Transverse colon (tissue), 4 donors: ENCODE measurements at regions not wholly inside any gene's neighbourhood (a gene's known extent, or its start where the extent isn't known, plus 50 kb on each side); places are given as distances from the start of the nearest gene placed in this dataset.

Experiments used
- DNase-seq: peaks from one replicate; pipeline ENCODE4 v3.0.0-alpha.2; 2019
- H3K27ac ChIP-seq, 4 donors: fragments of 200-600 bp; sonication (generic); 2 replicates each; pipeline ENCODE4 v1.5.1; 2016 to 2018; ENCODE audit warnings: inconsistent platforms in 4 of 4
- H3K27me3 ChIP-seq: fragments of 200-600 bp; sonication (generic); 2 replicates; pipeline ENCODE4 v1.5.1; 2017; ENCODE audit warnings: inconsistent platforms
- H3K36me3 ChIP-seq, 4 donors: fragments of 200-600 bp; sonication (generic); 2 replicates each; pipeline ENCODE4 v1.5.1; 2017 to 2019; ENCODE audit warnings: inconsistent platforms in 4 of 4
- H3K4me1 ChIP-seq, 4 donors: fragments of 200-600 bp; sonication (generic); 2 replicates each; pipeline ENCODE4 v1.5.1; 2017 to 2020; ENCODE audit warnings: inconsistent platforms in 4 of 4
- H3K4me3 ChIP-seq, 4 donors: fragments of 200-600 bp; sonication (generic); 1 replicate in 1 of 4; 2 replicates in 3 of 4; pipeline versions ENCODE4 v1.5.1 to v1.6.1; 2017 to 2019; ENCODE audit warnings: inconsistent platforms in 4 of 4
- H3K9me3 ChIP-seq, 2 donors: fragments of 200-600 bp; sonication (generic); 2 replicates each; pipeline ENCODE4 v1.5.1; 2017 to 2019; ENCODE audit warnings: inconsistent platforms in 2 of 2
- CTCF ChIP-seq, 5 experiments: fragments of 200-600 bp in 3 of 5; fragments of 450-650 bp in 2 of 5; sonication (generic) in 3 of 5; IDR thresholded peaks; 1 replicate in 2 of 5; 2 replicates in 3 of 5; pipeline ENCODE4 v1.5.1; 2016 to 2017; ENCODE audit warnings: antibody characterized with exemption in 5 of 5, inconsistent platforms in 3 of 5, mild to moderate bottlenecking in 2 of 5, moderate library complexity in 1 of 5
- EP300 ChIP-seq: sonication (generic); formaldehyde crosslinking; IDR thresholded peaks from one replicate; pipeline ENCODE4 v1.6.1; 2017; ENCODE audit warnings: antibody characterized with exemption, low read depth
- POLR2A ChIP-seq: fragments of 450-650 bp; IDR thresholded peaks from one replicate; pipeline ENCODE4 v1.6.1; 2016; ENCODE audit warnings: antibody characterized with exemption, mild to moderate bottlenecking, moderate library complexity
- POLR2AphosphoS5 ChIP-seq, 3 donors: sonication (generic); formaldehyde crosslinking; IDR thresholded peaks; one replicate each; pipeline ENCODE4 v1.6.1; 2016; ENCODE audit warnings: antibody characterized with exemption in 3 of 3
- WGBS, 2 donors: methylation state at CpG; one replicate each; pipeline ENCODE4 v1.1.5; 2018; ENCODE audit warnings: low coverage in 1 of 2; 5-methylcytosine and 5-hydroxymethylcytosine counted together
- in situ Hi-C, 4 donors: fragments of 200-750 bp; cut with MboI; loops; one replicate each; pipeline versions ENCODE4 v1.15.0 to v1.15.1; 2017; ENCODE audit warnings: low sequenced_read_pairs in 3 of 4, low pct_ligation_motif_present in 1 of 4, low pct_unique_long_range_greater_than_20kb in 1 of 4
- intact Hi-C: fragments of 100-400 bp; cut with DNase I; formaldehyde crosslinking; loops from one replicate; pipeline ENCODE4 v1.15.1; 2023; ENCODE audit warnings: low total_unique reads

DNA sequence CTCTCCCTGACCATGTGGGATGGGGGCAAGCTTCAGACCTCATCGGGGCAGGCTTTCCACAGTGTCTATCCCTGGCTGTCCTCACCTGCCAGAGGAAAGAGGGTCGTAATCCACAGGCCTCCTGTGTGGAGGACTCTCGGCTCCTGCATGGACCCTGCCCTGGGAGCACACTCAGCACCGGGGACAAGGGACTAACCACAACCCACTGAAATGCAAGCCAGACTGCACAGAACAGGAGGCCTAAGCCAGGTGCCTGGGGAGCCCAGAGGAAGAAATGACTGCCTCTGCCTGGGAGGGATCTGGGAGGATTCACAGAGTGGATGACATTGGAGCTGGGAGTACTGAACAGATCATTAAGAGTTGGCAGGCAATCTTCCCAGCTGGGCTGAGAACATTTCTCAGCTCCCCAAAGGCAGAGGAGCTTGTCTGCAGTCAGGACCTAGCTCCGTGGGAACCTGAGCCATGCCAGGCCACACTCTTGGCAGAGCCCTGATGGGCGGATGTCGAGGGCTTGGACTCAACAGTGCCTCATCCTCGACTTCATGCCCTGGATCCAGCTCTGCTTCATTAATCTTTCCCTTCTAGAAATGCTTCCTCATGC is 213.4 kb downstream of the USP6NL start:
- Histone ChIP-seq H3K9me3 (no peaks in the 10 kb centered on the region), H3K4me1 (no peaks in the 10 kb centered on the region), H3K27me3 (no peaks in the 10 kb centered on the region), H3K36me3 (no peaks in the 10 kb centered on the region), H3K4me3 (no peak overlapping the region), H3K27ac (no peak overlapping the region)
- TF ChIP-seq EP300, result no peak
- TF ChIP-seq CTCF (IDR thresholded peaks at IDR 0.05), result no peak
- no peak for TF ChIP-seq POLR2AphosphoS5 (IDR thresholded peaks at IDR 0.05)
- no peak for TF ChIP-seq POLR2A
- intact Hi-C loops, result no loop called here
- DNase-seq, result no peak
- WGBS, 2 donors, result 20 to 66% methylated on average over 1 to 8 of the region's 8 CpGs
- in situ Hi-C loops, result no loop called here

- no peak overlapping the region for H3K4me3 ChIP-seq
- H3K27ac ChIP-seq, result no peak overlapping the region
- intact Hi-C loops, result no loop called here
- 90% methylated on average over 21 of the region's 21 CpGs; no CpG with 5 or more reads in 1 of the 2 donors for WGBS, 2 donors
- H3K4me1 ChIP-seq, result no peaks in the 10 kb centered on the region
- H3K9me3 ChIP-seq, result no peaks in the 10 kb centered on the region
- TF ChIP-seq POLR2A (no peak), EP300 (no peak), POLR2AphosphoS5 (IDR thresholded peaks at IDR 0.05) (no peak), CTCF (IDR thresholded peaks at IDR 0.05) (no peak)
- no peaks in the 10 kb centered on the region for H3K27me3 ChIP-seq
- no peak for DNase-seq
- in situ Hi-C loops, result no loop called here
- no peaks in the 10 kb centered on the region for H3K36me3 ChIP-seq
Measured at GRCh38 chr10:11397077-11397965, 214.1 kb downstream of the USP6NL start.

DNA sequence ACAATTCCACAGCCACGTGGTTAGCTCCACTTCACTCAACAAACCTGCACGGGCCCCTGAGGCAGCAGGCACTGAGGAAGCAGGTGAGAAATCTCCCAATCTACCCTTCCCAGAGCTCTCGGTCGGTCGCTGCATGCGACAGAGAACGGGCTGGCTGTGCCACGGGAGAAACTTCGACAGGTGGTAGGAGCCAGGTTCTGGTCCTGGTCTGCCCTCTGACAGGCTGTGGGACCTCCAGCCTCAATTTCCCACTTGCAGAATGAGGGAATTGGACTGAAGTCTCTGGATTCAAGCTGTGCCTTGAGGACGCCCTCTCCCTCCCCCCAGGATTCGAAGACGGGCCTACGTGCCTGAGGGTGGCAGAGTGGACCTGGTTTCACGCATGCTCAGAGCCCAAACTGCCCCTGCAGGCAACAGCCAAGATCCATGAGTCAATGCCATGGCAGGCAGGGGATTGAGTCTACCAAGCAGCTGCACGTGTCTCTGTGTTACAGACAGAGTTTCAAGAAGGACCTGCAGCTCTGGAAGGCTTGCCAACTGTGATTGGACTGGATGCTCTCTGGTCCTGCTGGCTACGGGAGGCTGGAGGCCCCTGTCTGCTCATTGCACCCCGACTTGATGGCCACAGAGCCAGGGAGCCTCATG is 215.0 kb downstream of the USP6NL start:
- no peak for DNase-seq
- intact Hi-C loops (no loop called here), in situ Hi-C loops (no loop called here)
- no peaks in the 10 kb centered on the region for H3K27me3 ChIP-seq
- H3K4me1 ChIP-seq, result no peaks in the 10 kb centered on the region
- H3K9me3 ChIP-seq, result no peaks in the 10 kb centered on the region
- H3K4me3 ChIP-seq, result no peak overlapping the region
- TF ChIP-seq POLR2A (no peak), CTCF (IDR thresholded peaks at IDR 0.05) (no peak), EP300 (no peak), POLR2AphosphoS5 (IDR thresholded peaks at IDR 0.05) (no peak)
- H3K36me3 ChIP-seq, result no peaks in the 10 kb centered on the region
- 83% methylated on average over 11 of the region's 17 CpGs; no CpG with 5 or more reads in 1 of the 2 donors for WGBS, 2 donors
- no peak overlapping the region for H3K27ac ChIP-seq

DNA sequence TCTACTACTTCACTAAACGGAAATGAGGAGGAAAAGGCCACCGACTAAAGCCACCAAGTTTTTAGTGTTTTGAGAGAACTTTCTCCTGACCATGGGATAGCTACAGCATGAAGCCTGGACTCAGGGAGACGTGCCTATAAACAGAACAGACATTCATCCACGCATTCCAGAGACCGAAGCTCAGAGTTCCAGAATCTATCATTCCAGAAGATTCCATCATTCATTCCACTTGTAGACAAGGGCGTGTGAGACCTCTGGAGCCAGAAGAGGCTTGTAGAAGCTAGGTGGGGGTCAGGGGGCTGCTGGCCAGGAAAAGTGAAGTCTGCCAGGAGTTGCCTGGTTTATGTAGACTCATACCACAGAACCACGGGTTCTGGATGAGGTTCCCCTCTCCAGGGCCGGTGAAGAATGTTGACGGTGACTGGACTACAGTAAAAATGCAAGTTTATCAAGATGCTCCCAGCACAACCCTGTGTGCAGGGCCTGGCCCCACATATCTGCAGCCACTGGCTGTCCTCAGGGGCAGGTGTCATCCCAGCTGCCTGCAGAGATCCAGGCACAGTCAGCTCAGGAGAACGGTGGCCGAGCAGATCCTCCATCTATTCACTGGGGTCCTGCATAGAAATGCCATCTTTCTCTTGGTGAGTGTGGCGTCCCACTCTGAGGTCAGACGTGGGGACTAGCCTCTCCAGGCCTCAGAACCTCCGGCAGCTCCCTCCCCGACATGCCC is 215.7 kb downstream of the USP6NL start:
- Histone ChIP-seq H3K4me3 (no peak overlapping the region), H3K9me3 (no peaks in the 10 kb centered on the region), H3K36me3 (no peaks in the 10 kb centered on the region), H3K27ac (no peak overlapping the region), H3K4me1 (no peaks in the 10 kb centered on the region), H3K27me3 (no peaks in the 10 kb centered on the region)
- DNase-seq, result no peak
- in situ Hi-C loops (no loop called here), intact Hi-C loops (no loop called here)
- TF ChIP-seq POLR2AphosphoS5 (IDR thresholded peaks at IDR 0.05), result no peak
- TF ChIP-seq CTCF (IDR thresholded peaks at IDR 0.05), result no peak
- WGBS, 2 donors, result 82% methylated on average over 15 of the region's 15 CpGs; no CpG with 5 or more reads in 1 of the 2 donors
